Heart left ventricle (tissue), 13 donors: ENCODE measurements at regions not wholly inside any gene's neighbourhood (a gene's known extent, or its start where the extent isn't known, plus 50 kb on each side); places are given as distances from the start of the nearest gene placed in this dataset.

Source experiments
- CTCF ChIP-seq, 12 donors: fragments of 200-600 bp; sonication (generic) in 4 of 12; IDR thresholded peaks; one replicate each; pipeline versions ENCODE4 v1.5.0 to v1.8.0; 2018 to 2022; ENCODE audit warnings: antibody characterized with exemption in 12 of 12, mild to moderate bottlenecking in 5 of 12
- POLR2A ChIP-seq, 2 donors: fragments of 450-650 bp; IDR thresholded peaks; one replicate each; pipeline ENCODE4 v1.6.1; 2017; ENCODE audit warnings: antibody characterized with exemption in 2 of 2, mild to moderate bottlenecking in 2 of 2, moderate library complexity in 2 of 2
- donor health status: ischemic (EF 13 %, LVEDD 7.1; RV severe dilation, severe dysfunction).
- donor health status: DM: no; HTN: yes; CAD: no.
- donor health status: DM: no; HTN: no; CAD: no.
- donor health status: ischemic (EF 25% LVEDD 6.9; RV normal size, moderate dysfunction).
- donor health status: ischemic (EF 25% LVEDD 5.7; RV mildly dilated, moderate dysfunction).
- donor health status: ischemic (EF 35%, LVEDD 5.7; RV mildly dilated, moderate dysfunction).
- donor health status: nonischemic (EF 11% LVEDD 7.7; RV severe dilation, severe dysfunction).
- donor health status: DM: yes; HTN: yes; CAD: no.
- donor health status: PGD.
- donor health status: ischemic (EF 29% LVEDD 5.4; RV normal size, mild dysfunction).
- donor health status: nonischemic (EF 23%, LVEDD 6.1; RV moderate dilation, normal function).

DNA sequence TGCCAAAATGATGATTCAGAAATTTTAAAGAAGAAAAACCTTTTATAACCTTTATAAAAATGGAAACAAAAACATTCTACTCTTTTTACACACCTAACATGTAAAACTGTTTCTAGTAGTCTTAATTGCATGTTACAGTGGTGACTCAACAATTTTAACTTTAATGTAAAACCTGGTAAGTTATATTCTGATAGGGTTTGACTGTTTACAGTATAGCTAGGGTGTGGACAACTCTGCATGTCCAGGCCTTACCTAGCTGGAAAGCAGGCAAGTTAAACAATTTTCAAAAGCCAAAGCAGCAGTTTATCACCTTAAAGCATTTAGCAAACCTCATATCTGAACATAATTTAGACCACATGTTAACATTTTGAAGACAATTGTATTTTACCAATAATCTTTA is 328.5 kb downstream of the NEK10 start:
- TF ChIP-seq CTCF (IDR thresholded peaks at IDR 0.05): no peak
- TF ChIP-seq POLR2A (IDR thresholded peaks at IDR 0.05): no peak
